ENCODE measurements at regions not wholly inside any gene's neighbourhood (a gene's known extent, or its start where the extent isn't known, plus 50 kb on each side); places are given as distances from the start of the nearest gene placed in this dataset.
A peak's percentile ranks its signal among the peaks of the same experiment; 100 is the strongest.

DNA sequence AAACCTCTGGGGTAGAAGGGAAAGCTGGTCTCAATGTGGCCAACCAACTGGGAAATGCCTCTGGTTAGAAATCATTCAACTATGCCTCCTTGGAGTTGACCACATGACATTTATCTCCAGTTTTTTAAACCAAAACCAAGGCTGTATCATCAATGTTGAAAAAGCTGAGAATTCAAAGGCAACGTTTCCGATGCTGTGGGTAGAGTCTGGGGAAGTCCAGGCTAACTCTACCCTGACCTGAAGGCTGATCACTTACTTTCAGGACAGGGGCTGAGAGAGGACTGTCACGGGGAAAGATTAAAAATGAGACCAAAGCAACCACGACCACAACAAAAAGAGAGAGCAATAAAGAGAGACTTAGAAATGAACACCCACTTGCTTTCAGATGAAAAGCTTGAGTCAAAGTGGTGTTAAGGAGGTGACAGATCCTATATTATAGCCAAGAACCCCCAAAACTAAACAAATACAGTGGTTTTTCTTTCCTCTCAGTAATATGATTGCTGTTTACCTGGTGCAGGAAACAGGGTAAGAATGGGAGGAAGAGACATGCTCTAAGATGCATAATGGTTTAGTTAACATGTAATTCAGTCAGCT is 90.8 kb upstream of the TNFSF4 start (continued):
- TF ChIP-seq, protein P1, sequence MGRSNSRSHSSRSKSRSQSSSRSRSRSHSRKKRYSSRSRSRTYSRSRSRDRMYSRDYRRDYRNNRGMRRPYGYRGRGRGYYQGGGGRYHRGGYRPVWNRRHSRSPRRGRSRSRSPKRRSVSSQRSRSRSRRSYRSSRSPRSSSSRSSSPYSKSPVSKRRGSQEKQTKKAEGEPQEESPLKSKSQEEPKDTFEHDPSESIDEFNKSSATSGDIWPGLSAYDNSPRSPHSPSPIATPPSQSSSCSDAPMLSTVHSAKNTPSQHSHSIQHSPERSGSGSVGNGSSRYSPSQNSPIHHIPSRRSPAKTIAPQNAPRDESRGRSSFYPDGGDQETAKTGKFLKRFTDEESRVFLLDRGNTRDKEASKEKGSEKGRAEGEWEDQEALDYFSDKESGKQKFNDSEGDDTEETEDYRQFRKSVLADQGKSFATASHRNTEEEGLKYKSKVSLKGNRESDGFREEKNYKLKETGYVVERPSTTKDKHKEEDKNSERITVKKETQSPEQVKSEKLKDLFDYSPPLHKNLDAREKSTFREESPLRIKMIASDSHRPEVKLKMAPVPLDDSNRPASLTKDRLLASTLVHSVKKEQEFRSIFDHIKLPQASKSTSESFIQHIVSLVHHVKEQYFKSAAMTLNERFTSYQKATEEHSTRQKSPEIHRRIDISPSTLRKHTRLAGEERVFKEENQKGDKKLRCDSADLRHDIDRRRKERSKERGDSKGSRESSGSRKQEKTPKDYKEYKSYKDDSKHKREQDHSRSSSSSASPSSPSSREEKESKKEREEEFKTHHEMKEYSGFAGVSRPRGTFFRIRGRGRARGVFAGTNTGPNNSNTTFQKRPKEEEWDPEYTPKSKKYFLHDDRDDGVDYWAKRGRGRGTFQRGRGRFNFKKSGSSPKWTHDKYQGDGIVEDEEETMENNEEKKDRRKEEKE (IDR thresholded peaks at IDR 0.05): no peak
- TF ChIP-seq, protein P2, sequence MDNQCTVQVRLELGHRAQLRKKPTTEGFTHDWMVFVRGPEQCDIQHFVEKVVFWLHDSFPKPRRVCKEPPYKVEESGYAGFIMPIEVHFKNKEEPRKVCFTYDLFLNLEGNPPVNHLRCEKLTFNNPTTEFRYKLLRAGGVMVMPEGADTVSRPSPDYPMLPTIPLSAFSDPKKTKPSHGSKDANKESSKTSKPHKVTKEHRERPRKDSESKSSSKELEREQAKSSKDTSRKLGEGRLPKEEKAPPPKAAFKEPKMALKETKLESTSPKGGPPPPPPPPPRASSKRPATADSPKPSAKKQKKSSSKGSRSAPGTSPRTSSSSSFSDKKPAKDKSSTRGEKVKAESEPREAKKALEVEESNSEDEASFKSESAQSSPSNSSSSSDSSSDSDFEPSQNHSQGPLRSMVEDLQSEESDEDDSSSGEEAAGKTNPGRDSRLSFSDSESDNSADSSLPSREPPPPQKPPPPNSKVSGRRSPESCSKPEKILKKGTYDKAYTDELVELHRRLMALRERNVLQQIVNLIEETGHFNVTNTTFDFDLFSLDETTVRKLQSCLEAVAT (IDR thresholded peaks at IDR 0.05): peak; percentile 96
- TF ChIP-seq, protein P3, sequence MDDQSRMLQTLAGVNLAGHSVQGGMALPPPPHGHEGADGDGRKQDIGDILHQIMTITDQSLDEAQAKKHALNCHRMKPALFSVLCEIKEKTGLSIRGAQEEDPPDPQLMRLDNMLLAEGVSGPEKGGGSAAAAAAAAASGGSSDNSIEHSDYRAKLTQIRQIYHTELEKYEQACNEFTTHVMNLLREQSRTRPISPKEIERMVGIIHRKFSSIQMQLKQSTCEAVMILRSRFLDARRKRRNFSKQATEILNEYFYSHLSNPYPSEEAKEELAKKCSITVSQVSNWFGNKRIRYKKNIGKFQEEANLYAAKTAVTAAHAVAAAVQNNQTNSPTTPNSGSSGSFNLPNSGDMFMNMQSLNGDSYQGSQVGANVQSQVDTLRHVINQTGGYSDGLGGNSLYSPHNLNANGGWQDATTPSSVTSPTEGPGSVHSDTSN (IDR thresholded peaks at IDR 0.05; ENCODE audit: insufficient replicate concordance, low read depth, low read length): peak; percentile 33
- no peak for TF ChIP-seq SMARCA5 (IDR thresholded peaks at IDR 0.05)
- TF ChIP-seq, protein P4, sequence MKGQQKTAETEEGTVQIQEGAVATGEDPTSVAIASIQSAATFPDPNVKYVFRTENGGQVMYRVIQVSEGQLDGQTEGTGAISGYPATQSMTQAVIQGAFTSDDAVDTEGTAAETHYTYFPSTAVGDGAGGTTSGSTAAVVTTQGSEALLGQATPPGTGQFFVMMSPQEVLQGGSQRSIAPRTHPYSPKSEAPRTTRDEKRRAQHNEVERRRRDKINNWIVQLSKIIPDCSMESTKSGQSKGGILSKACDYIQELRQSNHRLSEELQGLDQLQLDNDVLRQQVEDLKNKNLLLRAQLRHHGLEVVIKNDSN (IDR thresholded peaks at IDR 0.05; ENCODE audit: borderline replicate concordance, extremely low read length, insufficient read depth, low read depth, low read length): no peak
- peak; percentile 69 for TF ChIP-seq MEF2B (IDR thresholded peaks at IDR 0.05; ENCODE audit: partially characterized antibody, poor library complexity, severe bottlenecking)
- peak; percentile 100 for TF ChIP-seq RUNX3 (IDR thresholded peaks at IDR 0.05; ENCODE audit: low read length)
- no peak for TF ChIP-seq NR2C2 (IDR thresholded peaks at IDR 0.05; ENCODE audit: borderline replicate concordance, control insufficient read depth, insufficient read length, low read depth)
- no peak for TF ChIP-seq POLR2AphosphoS2 (IDR thresholded peaks at IDR 0.05; ENCODE audit: low read depth, low read length)
- TF ChIP-seq, protein P5, sequence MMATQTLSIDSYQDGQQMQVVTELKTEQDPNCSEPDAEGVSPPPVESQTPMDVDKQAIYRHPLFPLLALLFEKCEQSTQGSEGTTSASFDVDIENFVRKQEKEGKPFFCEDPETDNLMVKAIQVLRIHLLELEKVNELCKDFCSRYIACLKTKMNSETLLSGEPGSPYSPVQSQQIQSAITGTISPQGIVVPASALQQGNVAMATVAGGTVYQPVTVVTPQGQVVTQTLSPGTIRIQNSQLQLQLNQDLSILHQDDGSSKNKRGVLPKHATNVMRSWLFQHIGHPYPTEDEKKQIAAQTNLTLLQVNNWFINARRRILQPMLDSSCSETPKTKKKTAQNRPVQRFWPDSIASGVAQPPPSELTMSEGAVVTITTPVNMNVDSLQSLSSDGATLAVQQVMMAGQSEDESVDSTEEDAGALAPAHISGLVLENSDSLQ (IDR thresholded peaks at IDR 0.05): peak; percentile 82
- TF ChIP-seq KAT2A (conservative IDR thresholded peaks at IDR 0.05; ENCODE audit: control insufficient read depth, low read depth, low read length): no peak
- TF ChIP-seq ZNF217 (IDR thresholded peaks at IDR 0.05): peak; percentile 94
- TF ChIP-seq MTA3 (IDR thresholded peaks at IDR 0.05; ENCODE audit: borderline replicate concordance, low read length): peak; percentile 97
- TF ChIP-seq SUPT20H (IDR thresholded peaks at IDR 0.05; ENCODE audit: borderline replicate concordance, control insufficient read depth, low read depth, low read length): no peak
- no peak for TF ChIP-seq NFYB (IDR thresholded peaks at IDR 0.05; ENCODE audit: insufficient read depth, low read depth, low read length)
- peak; percentile 18; the same call in 1 of the 2 replicates for TF ChIP-seq TCF12 (IDR thresholded peaks at IDR 0.05; ENCODE audit: low read depth, low read length)
- peak; percentile 94 for TF ChIP-seq CBFB (IDR thresholded peaks at IDR 0.05; ENCODE audit: low read depth)
- TF ChIP-seq NFXL1 (IDR thresholded peaks at IDR 0.05; ENCODE audit: borderline replicate concordance): no peak
- TF ChIP-seq MEF2A (IDR thresholded peaks at IDR 0.05; ENCODE audit: insufficient read depth, low read depth, low read length): peak; percentile 80
- TF ChIP-seq, protein P6, sequence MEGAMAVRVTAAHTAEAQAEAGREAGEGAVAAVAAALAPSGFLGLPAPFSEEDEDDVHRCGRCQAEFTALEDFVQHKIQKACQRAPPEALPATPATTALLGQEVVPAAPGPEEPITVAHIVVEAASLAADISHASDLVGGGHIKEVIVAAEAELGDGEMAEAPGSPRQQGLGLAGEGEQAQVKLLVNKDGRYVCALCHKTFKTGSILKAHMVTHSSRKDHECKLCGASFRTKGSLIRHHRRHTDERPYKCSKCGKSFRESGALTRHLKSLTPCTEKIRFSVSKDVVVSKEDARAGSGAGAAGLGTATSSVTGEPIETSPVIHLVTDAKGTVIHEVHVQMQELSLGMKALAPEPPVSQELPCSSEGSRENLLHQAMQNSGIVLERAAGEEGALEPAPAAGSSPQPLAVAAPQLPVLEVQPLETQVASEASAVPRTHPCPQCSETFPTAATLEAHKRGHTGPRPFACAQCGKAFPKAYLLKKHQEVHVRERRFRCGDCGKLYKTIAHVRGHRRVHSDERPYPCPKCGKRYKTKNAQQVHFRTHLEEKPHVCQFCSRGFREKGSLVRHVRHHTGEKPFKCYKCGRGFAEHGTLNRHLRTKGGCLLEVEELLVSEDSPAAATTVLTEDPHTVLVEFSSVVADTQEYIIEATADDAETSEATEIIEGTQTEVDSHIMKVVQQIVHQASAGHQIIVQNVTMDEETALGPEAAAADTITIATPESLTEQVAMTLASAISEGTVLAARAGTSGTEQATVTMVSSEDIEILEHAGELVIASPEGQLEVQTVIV (IDR thresholded peaks at IDR 0.05; ENCODE audit: borderline replicate concordance, partially characterized antibody): no peak

All from GM12878 (cell line).